IMR-90 (cell line): ENCODE measurements at regions not wholly inside any gene's neighbourhood (a gene's known extent, or its start where the extent isn't known, plus 50 kb on each side); places are given as distances from the start of the nearest gene placed in this dataset.

Source experiments
- ATAC-seq: fragments of 200-7000 bp; cut with Tn5 transposase; 2 replicates; pipeline ENCODE4 v1.9.1; 2020; ENCODE audit warnings: low read depth, mild to moderate bottlenecking, moderate library complexity
- BruUV-seq: library from RNA; stranded (reverse); fragments of 400-500 nt; replicated peaks from 2 replicates; lab custom pipeline; 2021; lab: Mats Ljungman, UMichigan
- CTCF ChIA-PET: fragments of 300-600 bp; formaldehyde crosslinking; extraction: SDS; loops from one replicate; lab custom pipeline; 2021; ENCODE audit warnings: antibody characterized with exemption; lab: Yijun Ruan, JAX
- POLR2A ChIA-PET: fragments of 300-600 bp; sonication (Branson Sonifier 250); formaldehyde crosslinking; loops from one replicate; lab custom pipeline; 2022; ENCODE audit warnings: antibody characterized with exemption; ENCODE audit not compliant: unreplicated experiment; lab: Charles Lee
- DNase-seq: peaks from one replicate; pipeline ENCODE4 v3.0.0; 2013
- H2AFZ ChIP-seq: replicated peaks from 2 replicates; pipeline ENCODE3; 2013; ENCODE audit warnings: low read length, mild to moderate bottlenecking; ENCODE audit not compliant: poor library complexity
- H2AK5ac ChIP-seq: 2 replicates; pipeline ENCODE4 v1.6.1; 2013; ENCODE audit warnings: low read depth, low read length, inconsistent platforms
- H2AK9ac ChIP-seq: replicated peaks from 2 replicates; pipeline ENCODE3; 2013; ENCODE audit warnings: mild to moderate bottlenecking, low read depth, low read length, moderate library complexity; ENCODE audit not compliant: poor library complexity
- H2BK120ac ChIP-seq: 2 replicates; pipeline ENCODE4 v1.6.1; 2013; ENCODE audit warnings: low read depth, low read length, inconsistent platforms
- H2BK15ac ChIP-seq: 3 replicates; pipeline ENCODE4 v1.6.1; 2013; ENCODE audit warnings: low read depth, low read length, inconsistent platforms
- H2BK20ac ChIP-seq: 2 replicates; pipeline ENCODE4 v1.6.1; 2013; ENCODE audit warnings: low read depth, mild to moderate bottlenecking, inconsistent platforms, low read length, moderate library complexity
- H2BK5ac ChIP-seq: 2 replicates; pipeline ENCODE4 v1.6.1; 2013; ENCODE audit warnings: mild to moderate bottlenecking, low read depth, low read length, inconsistent platforms; ENCODE audit not compliant: poor library complexity, severe bottlenecking
- H3K14ac ChIP-seq: replicated peaks from 2 replicates; pipeline ENCODE4 v1.6.1; 2013; ENCODE audit warnings: low read depth, low read length, inconsistent platforms
- H3K18ac ChIP-seq: 2 replicates; pipeline ENCODE4 v1.6.1; 2013; ENCODE audit warnings: low read depth, low read length, control low read depth
- H3K23ac ChIP-seq: 2 replicates; pipeline ENCODE4 v1.6.1; 2013; ENCODE audit warnings: low read depth, low read length, inconsistent platforms
- H3K27ac ChIP-seq: 2 replicates; pipeline ENCODE4 v1.5.1; 2013; ENCODE audit warnings: mild to moderate bottlenecking, control low read depth, low read length; ENCODE audit not compliant: insufficient read depth
- H3K27me3 ChIP-seq: 2 replicates; pipeline ENCODE4 v1.6.1; 2013; ENCODE audit warnings: low read length; ENCODE audit not compliant: control insufficient read depth, insufficient read depth
- H3K36me3 ChIP-seq: 2 replicates; pipeline ENCODE4 v1.6.1; 2013; ENCODE audit warnings: low read length, mixed read lengths; ENCODE audit not compliant: control insufficient read depth, insufficient read depth
- H3K4ac ChIP-seq: 2 replicates; pipeline ENCODE4 v1.6.1; 2013; ENCODE audit warnings: low read depth, low read length, inconsistent platforms
- H3K4me1 ChIP-seq: 2 replicates; pipeline ENCODE4 v1.6.1; 2013; ENCODE audit warnings: low read length, mixed read lengths; ENCODE audit not compliant: control insufficient read depth, insufficient read depth
- H3K4me2 ChIP-seq: 2 replicates; pipeline ENCODE4 v1.6.1; 2013; ENCODE audit warnings: low read depth, mild to moderate bottlenecking, control low read depth, low read length, moderate library complexity
- H3K4me3 ChIP-seq: 2 replicates; pipeline ENCODE4 v1.5.1; 2013; ENCODE audit warnings: low read depth, mild to moderate bottlenecking, control low read depth, low read length, moderate library complexity; ENCODE audit not compliant: insufficient read depth
- H3K56ac ChIP-seq: 2 replicates; pipeline ENCODE4 v1.6.1; 2013; ENCODE audit warnings: low read length, inconsistent platforms; ENCODE audit not compliant: insufficient read depth; ENCODE audit errors: extremely low read depth
- H3K79me1 ChIP-seq, 2 experiments: 2 replicates each; pipeline ENCODE4 v1.6.1; 2013; ENCODE audit warnings: low read length in 2 of 2, inconsistent platforms in 1 of 2, low read depth in 1 of 2
- H3K9ac ChIP-seq: 2 replicates; pipeline ENCODE4 v1.6.1; 2013; ENCODE audit warnings: low read depth, low read length, control low read depth
- H3K9me1 ChIP-seq: 2 replicates; pipeline ENCODE4 v1.6.1; 2013; ENCODE audit warnings: low read length, inconsistent platforms; ENCODE audit not compliant: insufficient read depth
- H3K9me3 ChIP-seq: 2 replicates; pipeline ENCODE4 v1.6.1; 2013; ENCODE audit warnings: low read length; ENCODE audit not compliant: control insufficient read depth, insufficient read depth
- H4K20me1 ChIP-seq: 2 replicates; pipeline ENCODE4 v1.6.1; 2013; ENCODE audit warnings: low read length, inconsistent platforms; ENCODE audit not compliant: insufficient read depth
- H4K5ac ChIP-seq: 2 replicates; pipeline ENCODE4 v1.6.1; 2013; ENCODE audit warnings: mild to moderate bottlenecking, low read depth, low read length, control low read depth
- H4K8ac ChIP-seq, 2 experiments: 2 replicates each; pipeline ENCODE4 v1.6.1; 2013; ENCODE audit warnings: low read depth in 2 of 2, low read length in 2 of 2, control low read depth in 1 of 2, inconsistent platforms in 1 of 2
- H4K91ac ChIP-seq: 2 replicates; pipeline ENCODE4 v1.6.1; 2013; ENCODE audit warnings: low read depth, low read length, inconsistent platforms; ENCODE audit not compliant: insufficient read depth
- CEBPB ChIP-seq: IDR thresholded peaks from 2 replicates; pipeline ENCODE4 v1.6.1; 2012; ENCODE audit warnings: low read depth, low read length, improper control_type of control experiment
- FOS ChIP-seq: fragments of 150-350 bp; IDR thresholded peaks from 2 replicates; pipeline ENCODE4 v1.6.1; 2016; ENCODE audit warnings: low read depth, low read length
- MXI1 ChIP-seq: IDR thresholded peaks from 2 replicates; pipeline ENCODE4 v1.6.1; 2012; ENCODE audit warnings: low read depth, mild to moderate bottlenecking, low read length, moderate library complexity, borderline replicate concordance
- NFE2L2 ChIP-seq: fragments of 150-350 bp; IDR thresholded peaks from 2 replicates; pipeline ENCODE4 v1.6.1; 2016; ENCODE audit warnings: low read depth, mild to moderate bottlenecking, low read length
- RCOR1 ChIP-seq: IDR thresholded peaks from 2 replicates; pipeline ENCODE4 v1.6.1; 2012; ENCODE audit warnings: mild to moderate bottlenecking, low read length, improper control_type of control experiment; ENCODE audit not compliant: insufficient replicate concordance
- RFX5 ChIP-seq: IDR thresholded peaks from 2 replicates; pipeline ENCODE4 v1.8.0; 2012; ENCODE audit warnings: low read depth, mild to moderate bottlenecking, low read length, moderate library complexity
- SMC3 ChIP-seq: fragments of 150-350 bp; IDR thresholded peaks from 2 replicates; pipeline ENCODE4 v1.6.1; 2016; ENCODE audit warnings: low read depth, mild to moderate bottlenecking, antibody characterized with exemption, low read length, moderate library complexity
- USF2 ChIP-seq: fragments of 150-350 bp; IDR thresholded peaks from 2 replicates; pipeline ENCODE4 v1.6.1; 2017; ENCODE audit warnings: mild to moderate bottlenecking, antibody characterized with exemption, low read length, low read depth
- WGBS, 2 experiments: methylation state at CpG; one replicate each; pipeline versions ENCODE4 v1.1.5 to v1.1.7; 2013; ENCODE audit warnings: missing lambda C conversion rate in 2 of 2; ENCODE audit not compliant: insufficient read length in 1 of 2; ENCODE audit errors: extremely low coverage in 2 of 2; 5-methylcytosine and 5-hydroxymethylcytosine counted together
- dilution Hi-C: fragments of 300-500 bp; cut with HindIII; formaldehyde crosslinking; loops from one replicate; pipeline ENCODE4 v1.14.3; 2018; ENCODE audit warnings: low sequenced_read_pairs; ENCODE audit not compliant: unreplicated experiment
- in situ Hi-C: fragments of 300-500 bp; cut with MboI; formaldehyde crosslinking; loops from 3 replicates; pipeline ENCODE4 v1.14.3; 2019; ENCODE audit warnings: low sequenced_read_pairs, inconsistent platforms, mixed read lengths
- intact Hi-C: fragments of 100-400 bp; cut with micrococcal nuclease; formaldehyde crosslinking; loops from 2 replicates; pipeline ENCODE4 v1.10.0; 2022

GRCh38 chr7:25350041-25350440, 121.8 kb upstream of the NPVF start:
- ATAC-seq = no peak

More at GRCh38 chr7:25350041-25350440, 121.8 kb upstream of the NPVF start:
- Histone ChIP-seq H3K9ac (no peak overlapping the region), H3K36me3 (no peaks in the 10 kb centered on the region), H2BK15ac (no peak overlapping the region), H4K5ac (no peak overlapping the region), H3K4me2 (no peak overlapping the region), H4K91ac (no peak overlapping the region), H2AFZ (no peak overlapping the region), H3K4me3 (no peak overlapping the region), H4K20me1 (no peaks in the 10 kb centered on the region), H2AK5ac (no peak overlapping the region), H3K27ac (no peak overlapping the region), H2BK5ac (no peak overlapping the region), H2AK9ac (no peak overlapping the region), H3K56ac (no peak overlapping the region), H4K8ac (no peak overlapping the region), H3K23ac (no peak overlapping the region), H3K18ac (no peak overlapping the region), H3K4me1 (no peaks in the 10 kb centered on the region), H3K27me3 (no peaks in the 10 kb centered on the region), H3K14ac (no peak overlapping the region), H3K79me1 (no peaks in the 10 kb centered on the region), H3K4ac (no peak overlapping the region), H3K9me1 (no peaks in the 10 kb centered on the region), H2BK120ac (no peak overlapping the region), H3K9me3 (no peaks in the 10 kb centered on the region), H2BK20ac (no peak overlapping the region)
- dilution Hi-C loops (no loop called here), intact Hi-C loops (no loop called here), in situ Hi-C loops (no loop called here)
- ChIA-PET POLR2A (no interaction called here), CTCF (interaction anchor here (0.6 kb wide), 1 partner anchor 196 kb away, joined by 5 read pairs; no protein-coding TSS in a partner anchor)
- no peak for DNase-seq
- TF ChIP-seq SMC3 = no peak
- TF ChIP-seq USF2 = no peak
- TF ChIP-seq NFE2L2 = no peak
- TF ChIP-seq RCOR1 = no peak
- no peak for TF ChIP-seq MXI1
- TF ChIP-seq CEBPB = no peak
- TF ChIP-seq RFX5 = no peak
- TF ChIP-seq FOS = no peak
- no CpG with 5 or more reads among the region's 6 CpGs for WGBS, 2 experiments
- no TSS peak for BruUV-seq
